Neural crest cell (in vitro differentiated cells): ENCODE measurements at regions not wholly inside any gene's neighbourhood (a gene's known extent, or its start where the extent isn't known, plus 50 kb on each side); places are given as distances from the start of the nearest gene placed in this dataset.
"Not testable (repeated sequence)": the region's sequence is repeated elsewhere in the genome, so short reads cannot be mapped to it uniquely, and the experiment has no call there.

Experiments
- DNase-seq: peaks from one replicate; pipeline ENCODE4 v3.0.0; 2021; ENCODE audit warnings: low read depth, mixed read lengths, low spot score
- H3K27ac Mint-ChIP-seq: one replicate; pipeline ENCODE4 v1.8.0; 2021; ENCODE audit warnings: mild to moderate bottlenecking, mixed read lengths; ENCODE audit not compliant: unreplicated experiment
- H3K27me3 Mint-ChIP-seq: 2 replicates; pipeline ENCODE4 v1.8.0; 2021; ENCODE audit warnings: low read depth, mild to moderate bottlenecking, mixed read lengths
- H3K36me3 Mint-ChIP-seq: 2 replicates; pipeline ENCODE4 v1.8.0; 2021; ENCODE audit warnings: low read depth, mild to moderate bottlenecking, mixed read lengths
- H3K4me1 Mint-ChIP-seq: 2 replicates; pipeline ENCODE4 v1.8.0; 2021; ENCODE audit warnings: mixed read lengths
- H3K4me3 Mint-ChIP-seq: one replicate; pipeline ENCODE4 v1.8.0; 2021; ENCODE audit warnings: mild to moderate bottlenecking, mixed read lengths
- H3K9me3 Mint-ChIP-seq: 2 replicates; pipeline ENCODE4 v1.8.0; 2021; ENCODE audit warnings: mixed read lengths
- TF ChIP-seq, protein P1 (sequence below): fragments of 200-600 bp; sonication (generic); conservative IDR thresholded peaks from 2 replicates; pipeline ENCODE4 v1.5.0; 2021; ENCODE audit warnings: antibody characterized with exemption, mild to moderate bottlenecking

DNA sequence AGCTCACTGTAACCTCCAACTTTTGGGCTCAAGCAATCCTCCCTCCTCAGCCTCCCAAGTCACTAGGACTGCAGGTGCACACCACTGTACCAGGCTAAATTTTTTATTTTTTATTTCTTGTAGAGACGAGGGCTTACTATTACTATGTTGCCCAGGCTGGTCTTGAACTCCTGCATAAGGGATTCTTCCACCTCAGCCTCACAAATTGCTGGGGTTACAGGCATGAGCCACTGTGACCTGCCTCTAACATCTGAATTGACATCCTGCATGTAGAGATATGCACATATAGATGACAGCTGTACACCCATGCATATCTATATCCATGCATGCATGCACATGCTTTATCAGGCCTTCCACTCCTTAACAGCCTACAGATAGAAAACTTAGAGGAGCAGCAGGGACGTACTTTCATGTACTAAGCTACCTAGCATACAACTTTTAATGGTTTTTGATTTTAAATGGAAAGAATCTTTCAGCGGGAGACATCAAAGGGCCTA is 740.9 kb upstream of the TPTE start:
- H3K9me3 Mint-ChIP-seq, result peaks cover 40% of the 10 kb centered on the region
- TF ChIP-seq, protein P1, sequence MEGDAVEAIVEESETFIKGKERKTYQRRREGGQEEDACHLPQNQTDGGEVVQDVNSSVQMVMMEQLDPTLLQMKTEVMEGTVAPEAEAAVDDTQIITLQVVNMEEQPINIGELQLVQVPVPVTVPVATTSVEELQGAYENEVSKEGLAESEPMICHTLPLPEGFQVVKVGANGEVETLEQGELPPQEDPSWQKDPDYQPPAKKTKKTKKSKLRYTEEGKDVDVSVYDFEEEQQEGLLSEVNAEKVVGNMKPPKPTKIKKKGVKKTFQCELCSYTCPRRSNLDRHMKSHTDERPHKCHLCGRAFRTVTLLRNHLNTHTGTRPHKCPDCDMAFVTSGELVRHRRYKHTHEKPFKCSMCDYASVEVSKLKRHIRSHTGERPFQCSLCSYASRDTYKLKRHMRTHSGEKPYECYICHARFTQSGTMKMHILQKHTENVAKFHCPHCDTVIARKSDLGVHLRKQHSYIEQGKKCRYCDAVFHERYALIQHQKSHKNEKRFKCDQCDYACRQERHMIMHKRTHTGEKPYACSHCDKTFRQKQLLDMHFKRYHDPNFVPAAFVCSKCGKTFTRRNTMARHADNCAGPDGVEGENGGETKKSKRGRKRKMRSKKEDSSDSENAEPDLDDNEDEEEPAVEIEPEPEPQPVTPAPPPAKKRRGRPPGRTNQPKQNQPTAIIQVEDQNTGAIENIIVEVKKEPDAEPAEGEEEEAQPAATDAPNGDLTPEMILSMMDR, result no peak
- H3K27me3 Mint-ChIP-seq, result no peaks in the 10 kb centered on the region
- no peaks in the 10 kb centered on the region for H3K4me1 Mint-ChIP-seq
- peaks cover 14% of the 10 kb centered on the region for H3K36me3 Mint-ChIP-seq
- no peak overlapping the region for H3K27ac Mint-ChIP-seq
- DNase-seq, result no peak
- no peak overlapping the region for H3K4me3 Mint-ChIP-seq

DNA sequence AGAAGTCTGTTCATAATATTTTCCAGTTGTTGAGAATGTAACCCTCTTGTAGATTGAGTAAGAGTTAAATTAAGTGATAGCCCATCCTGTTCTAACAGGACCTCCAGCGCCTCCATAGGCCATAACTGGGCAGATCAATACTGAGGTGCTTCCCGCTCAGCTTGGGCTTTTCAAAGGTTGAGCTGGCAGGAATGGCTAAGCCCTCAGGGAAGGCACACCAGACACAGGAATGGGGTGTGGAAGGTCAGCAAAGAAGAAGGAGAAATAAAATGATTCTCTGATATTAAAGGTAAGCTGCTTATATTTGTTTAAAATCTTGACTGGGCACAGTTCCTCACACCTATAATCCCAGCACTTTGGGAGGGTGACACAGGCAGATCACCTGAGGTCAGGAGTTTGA is 737.8 kb upstream of the TPTE start:
- peaks cover 46% of the 10 kb centered on the region for H3K9me3 Mint-ChIP-seq
- not testable (repeated sequence) for H3K4me3 Mint-ChIP-seq, H3K27ac Mint-ChIP-seq

DNA sequence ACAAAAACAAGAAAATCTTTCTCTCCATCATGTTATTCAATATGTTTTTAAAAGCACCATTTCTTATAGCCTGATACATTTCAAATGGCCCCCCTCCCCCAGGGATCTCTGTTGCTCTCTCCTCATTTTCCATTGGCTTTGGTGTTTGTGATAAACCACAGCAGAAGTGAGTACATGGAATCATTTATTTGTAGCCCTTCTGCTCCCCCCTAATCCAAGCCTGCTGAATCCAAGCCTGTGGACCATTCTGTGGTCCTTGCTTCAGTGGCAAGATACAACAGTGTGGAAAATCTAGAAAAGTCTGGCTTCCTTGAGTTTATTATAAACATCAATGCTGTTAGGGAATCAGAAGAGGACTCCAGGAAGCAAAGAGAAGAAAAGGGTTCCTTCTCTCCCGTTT is 737.2 kb upstream of the TPTE start:
- peaks cover 23% of the 10 kb centered on the region for H3K36me3 Mint-ChIP-seq
- not testable (repeated sequence) for DNase-seq, H3K27me3 Mint-ChIP-seq, H3K4me1 Mint-ChIP-seq, H3K27ac Mint-ChIP-seq, H3K4me3 Mint-ChIP-seq
- H3K9me3 Mint-ChIP-seq, result peaks cover 49% of the 10 kb centered on the region

More for the DNA sequence above, 737.8 kb upstream of the TPTE start:
- not testable (repeated sequence) for DNase-seq, H3K4me1 Mint-ChIP-seq, H3K27me3 Mint-ChIP-seq
- H3K36me3 Mint-ChIP-seq, result peaks cover 21% of the 10 kb centered on the region

DNA sequence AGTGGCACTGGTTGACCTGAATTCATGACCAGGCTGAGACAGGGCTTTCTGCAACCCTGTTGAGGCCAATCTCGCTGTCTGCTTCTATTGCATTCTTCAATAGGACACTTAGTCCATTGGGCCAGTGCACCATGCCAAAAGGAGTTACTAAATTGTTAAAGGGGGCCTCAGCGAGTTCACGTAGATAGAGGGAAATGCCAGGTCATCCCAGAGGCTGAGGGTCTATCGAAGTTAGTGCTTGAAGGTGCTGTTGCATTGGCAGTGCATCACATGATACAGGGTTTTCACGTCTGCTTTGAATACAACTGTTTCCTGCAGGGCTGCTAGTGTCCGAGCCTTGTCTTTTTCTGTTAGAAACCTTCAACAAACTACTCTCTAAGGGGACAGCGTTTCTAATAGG is 735.3 kb upstream of the TPTE start:
- H3K27me3 Mint-ChIP-seq, H3K4me3 Mint-ChIP-seq, DNase-seq, H3K27ac Mint-ChIP-seq, H3K4me1 Mint-ChIP-seq: not testable (repeated sequence)
- Mint-ChIP-seq H3K36me3 (peaks cover 23% of the 10 kb centered on the region), H3K9me3 (peaks cover 57% of the 10 kb centered on the region)

DNA sequence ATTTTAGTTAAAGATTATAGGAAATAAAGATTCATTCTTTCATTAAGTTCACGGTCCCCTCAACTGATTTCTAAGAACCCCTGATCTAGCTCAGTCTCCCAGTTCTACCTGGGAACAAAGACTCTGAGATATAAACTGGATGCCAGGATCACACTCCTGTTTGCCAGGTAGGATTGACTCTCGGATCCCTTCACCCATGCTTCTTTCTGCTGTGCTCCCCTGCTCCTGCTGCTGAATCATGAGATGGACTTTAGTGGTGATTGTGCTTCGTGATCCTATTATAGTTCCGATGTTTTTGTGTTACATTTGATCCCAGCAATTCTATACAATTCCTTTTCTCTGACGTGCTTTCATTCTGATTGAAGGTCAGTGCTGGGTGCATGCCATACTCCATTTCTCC is 733.1 kb upstream of the TPTE start:
- peaks cover 59% of the 10 kb centered on the region for H3K9me3 Mint-ChIP-seq
- H3K36me3 Mint-ChIP-seq, result peaks cover 35% of the 10 kb centered on the region

DNA sequence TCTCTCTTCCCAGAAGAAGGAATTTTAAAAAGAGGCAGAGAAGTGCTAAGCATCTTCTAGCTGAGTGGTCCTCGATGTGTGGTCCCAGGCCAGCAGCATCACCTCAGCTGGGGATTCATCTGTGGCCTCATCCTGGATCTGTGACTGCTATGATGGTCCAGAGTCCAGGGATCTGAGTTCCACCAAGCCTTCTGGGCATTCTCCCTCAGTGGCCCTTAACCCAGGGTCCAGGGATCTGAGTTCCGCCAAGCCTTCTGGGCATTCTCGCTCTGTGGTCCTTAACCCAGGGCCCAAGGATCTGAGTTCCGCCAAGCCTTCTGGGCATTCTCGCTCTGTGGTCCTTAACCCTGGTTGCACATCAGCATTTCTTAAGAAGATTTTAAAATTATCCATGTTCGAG is 731.0 kb upstream of the TPTE start:
- Mint-ChIP-seq H3K36me3 (peaks cover 35% of the 10 kb centered on the region), H3K9me3 (peaks cover 61% of the 10 kb centered on the region)
- not testable (repeated sequence) for H3K27ac Mint-ChIP-seq, H3K27me3 Mint-ChIP-seq, H3K4me3 Mint-ChIP-seq, DNase-seq, H3K4me1 Mint-ChIP-seq

More for the DNA sequence above, 733.1 kb upstream of the TPTE start:
- not testable (repeated sequence) for H3K27ac Mint-ChIP-seq, H3K27me3 Mint-ChIP-seq, H3K4me3 Mint-ChIP-seq, DNase-seq, H3K4me1 Mint-ChIP-seq

DNA sequence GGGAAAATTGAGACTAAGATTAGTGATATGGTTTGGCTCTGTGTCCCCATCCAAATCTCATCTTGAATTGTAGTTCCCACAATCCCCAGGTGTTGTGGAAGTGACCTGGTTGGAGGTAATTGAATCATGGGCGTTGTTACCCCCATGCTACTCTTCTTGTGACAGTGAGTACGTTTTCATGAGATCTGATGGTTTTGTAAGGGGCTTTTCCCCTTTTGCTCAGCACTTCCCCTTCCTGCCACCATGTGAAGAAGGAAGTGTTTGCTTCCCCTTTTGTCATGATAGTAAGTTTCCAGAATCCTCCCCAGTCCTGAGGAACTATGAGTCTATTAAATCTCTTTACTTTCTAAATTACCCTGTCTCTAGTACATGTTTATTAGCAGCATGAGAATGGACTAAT is 729.9 kb upstream of the TPTE start:
- peaks cover 59% of the 10 kb centered on the region for H3K9me3 Mint-ChIP-seq
- H3K4me1 Mint-ChIP-seq, H3K4me3 Mint-ChIP-seq, H3K27ac Mint-ChIP-seq, H3K27me3 Mint-ChIP-seq, DNase-seq: not testable (repeated sequence)
- peaks cover 36% of the 10 kb centered on the region for H3K36me3 Mint-ChIP-seq

DNA sequence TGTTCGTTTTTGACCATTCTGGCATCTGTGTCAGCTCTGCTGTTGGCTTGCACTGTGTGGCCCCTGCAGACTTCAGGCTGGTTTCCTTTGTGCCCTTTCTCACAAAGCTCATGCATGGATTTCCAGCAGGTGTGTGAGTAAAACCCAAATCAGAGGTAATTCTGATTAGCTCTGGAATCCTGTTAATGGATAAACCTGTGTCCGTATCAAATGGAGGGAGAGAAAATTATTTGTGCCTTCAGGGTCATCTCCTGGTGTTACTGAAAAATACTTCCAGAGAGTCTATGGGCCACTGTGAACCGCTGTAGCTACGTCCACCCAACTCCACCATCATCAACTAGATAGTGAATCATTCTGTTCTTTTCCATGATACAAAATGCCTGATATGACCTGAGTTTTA is 726.1 kb upstream of the TPTE start:
- not testable (repeated sequence) for H3K27ac Mint-ChIP-seq
- Mint-ChIP-seq H3K9me3 (peaks cover 33% of the 10 kb centered on the region), H3K36me3 (peaks cover 24% of the 10 kb centered on the region)

DNA sequence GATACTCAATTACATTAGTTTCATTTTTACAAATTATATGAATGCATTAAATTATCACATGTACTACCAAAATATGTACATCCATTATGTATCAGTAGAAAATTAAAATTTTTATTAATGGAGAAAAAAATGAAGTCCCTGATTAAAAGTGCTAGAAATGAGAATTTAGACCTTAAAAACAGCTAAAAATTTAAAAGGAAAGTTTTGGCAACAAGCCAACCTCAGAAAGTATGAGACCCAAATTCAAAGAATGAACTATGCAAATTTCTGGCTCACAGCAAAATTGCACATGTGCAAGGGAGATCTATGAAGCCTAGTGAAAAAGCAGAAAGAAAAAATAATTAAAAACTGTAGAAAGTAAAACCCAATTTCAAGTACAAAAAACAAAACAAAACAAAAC is 725.1 kb upstream of the TPTE start:
- H3K9me3 Mint-ChIP-seq, result peaks cover 33% of the 10 kb centered on the region
- H3K4me1 Mint-ChIP-seq, H3K27ac Mint-ChIP-seq, H3K27me3 Mint-ChIP-seq, H3K4me3 Mint-ChIP-seq, DNase-seq: not testable (repeated sequence)
- peaks cover 24% of the 10 kb centered on the region for H3K36me3 Mint-ChIP-seq

More for the DNA sequence above, 726.1 kb upstream of the TPTE start:
- not testable (repeated sequence) for DNase-seq, H3K4me3 Mint-ChIP-seq, H3K4me1 Mint-ChIP-seq, H3K27me3 Mint-ChIP-seq

DNA sequence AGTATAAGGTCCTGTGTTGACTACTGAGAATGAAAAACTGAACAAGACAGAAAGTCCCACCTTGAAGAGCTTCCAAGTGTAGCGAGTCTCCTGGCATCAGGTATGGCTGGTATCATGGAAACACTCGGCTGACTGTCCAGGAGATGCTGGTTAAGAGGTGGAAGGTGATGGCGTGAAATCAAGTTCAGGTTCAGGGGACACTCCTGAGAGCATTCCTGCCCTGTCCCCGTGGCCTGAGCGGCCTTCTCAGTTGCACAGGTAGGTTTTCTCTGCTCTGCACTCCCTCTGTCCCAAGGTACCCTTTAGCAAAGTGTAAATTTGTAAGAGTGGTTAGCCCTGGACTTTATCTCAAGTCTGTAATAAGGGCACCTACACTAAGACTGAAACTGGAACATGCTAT is 713.7 kb upstream of the TPTE start:
- DNase-seq, H3K4me3 Mint-ChIP-seq, H3K27me3 Mint-ChIP-seq, H3K27ac Mint-ChIP-seq, H3K9me3 Mint-ChIP-seq, H3K36me3 Mint-ChIP-seq, H3K4me1 Mint-ChIP-seq: not testable (repeated sequence)

DNA sequence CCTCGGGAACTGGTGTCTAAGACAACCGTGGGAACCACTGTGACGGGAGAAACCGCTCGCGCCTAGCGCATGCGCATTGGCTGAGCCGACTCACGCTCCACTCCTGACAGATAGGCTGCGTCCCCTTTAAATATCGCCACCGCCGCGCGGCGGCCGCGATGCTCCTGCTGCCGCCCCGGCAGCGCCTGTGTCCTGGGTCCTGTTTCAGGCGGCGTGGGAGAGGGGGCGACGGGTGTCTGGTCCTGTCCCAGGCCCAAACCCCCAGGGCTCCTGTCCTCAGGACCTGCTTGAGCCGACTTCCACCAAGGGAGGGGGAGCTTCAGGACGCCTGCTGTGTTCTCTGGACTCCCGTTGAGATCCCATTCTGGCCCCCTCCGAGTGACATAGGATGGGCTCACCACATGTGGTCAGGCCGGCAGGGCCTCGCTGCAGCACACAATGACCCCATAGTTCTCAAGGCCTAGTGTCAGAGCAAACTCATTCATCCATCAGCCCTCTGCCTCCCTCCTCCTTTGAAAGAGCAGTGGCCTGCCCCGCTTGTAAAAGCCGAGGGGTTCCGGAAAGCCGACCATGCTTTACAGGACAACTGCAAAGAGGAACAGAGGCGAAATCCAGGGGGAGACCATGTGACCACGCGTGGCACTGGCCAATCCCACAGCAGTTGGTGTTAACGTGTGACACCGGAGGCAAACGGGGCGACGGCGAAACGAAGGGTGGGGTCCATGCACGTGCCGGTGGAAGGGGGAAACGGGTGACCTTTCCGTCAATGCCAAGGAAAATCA is 710.0 kb upstream of the TPTE start:
- H3K27ac Mint-ChIP-seq, DNase-seq, H3K4me1 Mint-ChIP-seq, H3K4me3 Mint-ChIP-seq, H3K36me3 Mint-ChIP-seq, H3K27me3 Mint-ChIP-seq, H3K9me3 Mint-ChIP-seq: not testable (repeated sequence)

DNA sequence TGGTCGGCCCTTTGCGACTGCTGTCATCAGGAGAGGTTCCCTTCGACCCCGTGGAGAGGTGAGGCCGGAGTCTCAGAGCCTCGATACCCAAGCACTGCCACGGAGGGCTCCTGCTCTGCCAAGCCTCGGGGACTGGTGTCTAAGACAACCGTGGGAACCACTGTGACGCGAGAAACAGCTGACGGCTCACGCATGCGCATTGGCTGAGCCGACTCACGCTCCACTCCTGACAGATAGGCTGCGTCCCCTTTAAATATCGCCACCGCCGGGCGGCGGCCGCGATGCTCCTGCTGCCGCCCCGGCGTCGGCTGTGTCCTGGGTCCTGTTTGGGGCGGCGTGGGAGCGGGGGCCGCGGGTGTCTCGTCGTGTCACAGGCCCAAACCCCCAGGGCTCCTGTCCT is 708.9 kb upstream of the TPTE start:
- H3K4me3 Mint-ChIP-seq, DNase-seq: not testable (repeated sequence)

More for the DNA sequence above, 708.9 kb upstream of the TPTE start:
- H3K9me3 Mint-ChIP-seq, H3K27ac Mint-ChIP-seq, H3K4me1 Mint-ChIP-seq, H3K27me3 Mint-ChIP-seq, H3K36me3 Mint-ChIP-seq: not testable (repeated sequence)
